Activated CD4-positive, alpha-beta T cell treated with anti-CD3 and anti-CD28 coated beads for 36 hours (primary cell): ENCODE measurements at regions not wholly inside any gene's neighbourhood (a gene's known extent, or its start where the extent isn't known, plus 50 kb on each side); places are given as distances from the start of the nearest gene placed in this dataset.

Source experiments
- ATAC-seq: fragments of 200-7000 bp; cut with Tn5 transposase; one replicate; pipeline ENCODE4 v1.10.0; 2021; ENCODE audit warnings: mild to moderate bottlenecking, moderate library complexity
- CTCF ChIA-PET: fragments of 350-600 bp; sonication (Branson Sonifier 250); formaldehyde crosslinking; loops from one replicate; lab custom pipeline; 2021; ENCODE audit warnings: antibody characterized with exemption; lab: Charles Lee
- POLR2A ChIA-PET: fragments of 350-600 bp; sonication (Branson Sonifier 250); formaldehyde crosslinking; loops from one replicate; lab custom pipeline; 2021; ENCODE audit warnings: antibody characterized with exemption, inconsistent platforms; lab: Charles Lee
- DNase-seq: peaks from one replicate; pipeline ENCODE4 v3.0.0-alpha.2; 2020
- H3K27ac Mint-ChIP-seq: one replicate; pipeline ENCODE4 v1.8.0; 2021; ENCODE audit warnings: mixed read lengths
- H3K27me3 Mint-ChIP-seq: one replicate; pipeline ENCODE4 v1.8.0; 2021; ENCODE audit warnings: mixed read lengths
- H3K36me3 Mint-ChIP-seq: one replicate; pipeline ENCODE4 v1.8.0; 2021; ENCODE audit warnings: low read depth, mixed read lengths
- H3K4me1 Mint-ChIP-seq: one replicate; pipeline ENCODE4 v1.8.0; 2021; ENCODE audit warnings: mixed read lengths
- H3K4me3 Mint-ChIP-seq: one replicate; pipeline ENCODE4 v1.8.0; 2021; ENCODE audit warnings: mild to moderate bottlenecking, moderate library complexity, mixed read lengths
- H3K9me3 Mint-ChIP-seq: one replicate; pipeline ENCODE4 v1.8.0; 2021; ENCODE audit warnings: low read depth, mixed read lengths
- intact Hi-C, 2 experiments: fragments of 100-400 bp; cut with DNase I in 1 of 2; cut with micrococcal nuclease in 1 of 2; formaldehyde crosslinking; loops; one replicate each; pipeline versions ENCODE4 v1.14.2 to v1.15.1; 2022 to 2024; cut with DNase I, micrococcal nuclease

- H3K27ac Mint-ChIP-seq, result no peak overlapping the region
- no peaks in the 10 kb centered on the region for H3K27me3 Mint-ChIP-seq
- peaks cover 48% of the 10 kb centered on the region for H3K36me3 Mint-ChIP-seq
- H3K9me3 Mint-ChIP-seq, result peaks cover 16% of the 10 kb centered on the region
- H3K4me1 Mint-ChIP-seq, result peaks cover 61% of the 10 kb centered on the region
- intact Hi-C loops, result loop anchor here (10.0 kb wide), 3 partner anchors 305 to 1605 kb away; partner anchors contain the start of genes GPR65 (in 1 of the 2) and RPS6KA5 (in 1 of the 2)
- H3K4me3 Mint-ChIP-seq, result no peak overlapping the region
- DNase-seq, result no peak
- ATAC-seq, result no peak
- CTCF ChIA-PET, result interaction anchor here (0.6 kb wide), 2 partner anchors 258 to 273 kb away, joined by 3 read pairs; no protein-coding TSS in a partner anchor
- POLR2A ChIA-PET, result interaction anchor here (0.7 kb wide), 1 partner anchor 680 kb away, joined by 3 read pairs; no protein-coding TSS in a partner anchor
Measured at GRCh38 chr14:89609500-89610100, 192.6 kb upstream of the FOXN3 start.

GRCh38 chr14:89607453-89607852 is 190.4 kb upstream of the FOXN3 start:
- ChIA-PET POLR2A (no interaction called here), CTCF (interaction anchor here (0.6 to 1.0 kb wide), 2 partner anchors 113 to 1265 kb away, joined by 4 read pairs; no protein-coding TSS in a partner anchor)
- H3K4me1 Mint-ChIP-seq, result peaks cover 59% of the 10 kb centered on the region
- no peak overlapping the region for H3K4me3 Mint-ChIP-seq
- peak overlapping the region; percentile 37 for H3K27ac Mint-ChIP-seq
- H3K9me3 Mint-ChIP-seq, result peaks cover 18% of the 10 kb centered on the region
- no peaks in the 10 kb centered on the region for H3K27me3 Mint-ChIP-seq
- H3K36me3 Mint-ChIP-seq, result peaks cover 62% of the 10 kb centered on the region
- intact Hi-C loops, result no loop called here
- DNase-seq (no peak), ATAC-seq (no peak)

- Mint-ChIP-seq H3K4me1 (peaks cover 40% of the 10 kb centered on the region), H3K27me3 (no peaks in the 10 kb centered on the region), H3K36me3 (peaks cover 64% of the 10 kb centered on the region), H3K9me3 (peaks cover 31% of the 10 kb centered on the region), H3K4me3 (peak overlapping the region; percentile 20), H3K27ac (peak overlapping the region; percentile 69)
- CTCF ChIA-PET, result interaction anchor here (0.9 to 1.3 kb wide), 2 partner anchors 38 to 392 kb away, joined by 3 to 4 read pairs; no protein-coding TSS in a partner anchor
- DNase-seq, result no peak
- intact Hi-C loops, result no loop called here
- POLR2A ChIA-PET, result interaction anchor here (0.6 to 0.7 kb wide), 3 partner anchors 147 to 259 kb away, joined by 3 read pairs; no protein-coding TSS in a partner anchor
- no peak for ATAC-seq
Measured at GRCh38 chr14:89603938-89604480, 187.0 kb upstream of the FOXN3 start.

- peaks cover 36% of the 10 kb centered on the region for H3K4me1 Mint-ChIP-seq
- no peaks in the 10 kb centered on the region for H3K27me3 Mint-ChIP-seq
- peaks cover 71% of the 10 kb centered on the region for H3K36me3 Mint-ChIP-seq
- intact Hi-C loops, result no loop called here
- H3K4me3 Mint-ChIP-seq, result no peak overlapping the region
- no peak overlapping the region for H3K27ac Mint-ChIP-seq
- DNase-seq, result no peak
- H3K9me3 Mint-ChIP-seq, result peaks cover 38% of the 10 kb centered on the region
- ATAC-seq, result no peak
- ChIA-PET POLR2A (no interaction called here), CTCF (no interaction called here)
Measured at GRCh38 chr14:89600950-89601826, 184.2 kb upstream of the FOXN3 start.

- ChIA-PET CTCF (no interaction called here), POLR2A (no interaction called here)
- H3K4me1 Mint-ChIP-seq, result peaks cover 34% of the 10 kb centered on the region
- peaks cover 30% of the 10 kb centered on the region for H3K9me3 Mint-ChIP-seq
- intact Hi-C loops, result no loop called here
- no peak overlapping the region for H3K4me3 Mint-ChIP-seq
- H3K36me3 Mint-ChIP-seq, result peaks cover 67% of the 10 kb centered on the region
- H3K27ac Mint-ChIP-seq, result peak overlapping the region; percentile 9
- DNase-seq (no peak), ATAC-seq (no peak)
- H3K27me3 Mint-ChIP-seq, result no peaks in the 10 kb centered on the region
Measured at GRCh38 chr14:89600029-89600428, 183.0 kb upstream of the FOXN3 start.

GRCh38 chr14:89598548-89599186 is 181.6 kb upstream of the FOXN3 start:
- H3K27me3 Mint-ChIP-seq, result no peaks in the 10 kb centered on the region
- peaks cover 21% of the 10 kb centered on the region for H3K4me1 Mint-ChIP-seq
- ChIA-PET POLR2A (no interaction called here), CTCF (interaction anchor here (0.9 kb wide), 1 partner anchor 22 kb away, joined by 3 read pairs; no protein-coding TSS in a partner anchor)
- H3K36me3 Mint-ChIP-seq, result peaks cover 67% of the 10 kb centered on the region
- no peak for ATAC-seq
- no peak overlapping the region for H3K4me3 Mint-ChIP-seq
- no peak for DNase-seq
- no peak overlapping the region for H3K27ac Mint-ChIP-seq
- intact Hi-C loops, result no loop called here
- peaks cover 26% of the 10 kb centered on the region for H3K9me3 Mint-ChIP-seq

- ATAC-seq, result no peak
- H3K27ac Mint-ChIP-seq, result no peak overlapping the region
- H3K4me1 Mint-ChIP-seq, result peaks cover 50% of the 10 kb centered on the region
Measured at GRCh38 chr14:89592961-89593360, 175.9 kb upstream of the FOXN3 start.

GRCh38 chr14:89589400-89590118 is 172.5 kb upstream of the FOXN3 start:
- H3K27ac Mint-ChIP-seq, result peak overlapping the region; percentile 60
- H3K4me1 Mint-ChIP-seq, result peaks cover 74% of the 10 kb centered on the region

More at GRCh38 chr14:89592961-89593360, 175.9 kb upstream of the FOXN3 start:
- peaks cover 18% of the 10 kb centered on the region for H3K9me3 Mint-ChIP-seq
- intact Hi-C loops, result no loop called here
- DNase-seq, result no peak
- no peak overlapping the region for H3K4me3 Mint-ChIP-seq
- H3K27me3 Mint-ChIP-seq, result no peaks in the 10 kb centered on the region
- POLR2A ChIA-PET, result no interaction called here
- H3K36me3 Mint-ChIP-seq, result peaks cover 65% of the 10 kb centered on the region
- CTCF ChIA-PET, result no interaction called here

GRCh38 chr14:89588840-89589296 is 171.8 kb upstream of the FOXN3 start:
- peaks cover 74% of the 10 kb centered on the region for H3K4me1 Mint-ChIP-seq
- ChIA-PET POLR2A (no interaction called here), CTCF (interaction anchor here (1.2 kb wide), 1 partner anchor 44 kb away, joined by 3 read pairs; no protein-coding TSS in a partner anchor)
- peaks cover 52% of the 10 kb centered on the region for H3K36me3 Mint-ChIP-seq
- peak overlapping the region; percentile 60 for H3K27ac Mint-ChIP-seq
- intact Hi-C loops, result no loop called here
- ATAC-seq (no peak), DNase-seq (no peak)
- peaks cover 10% of the 10 kb centered on the region for H3K9me3 Mint-ChIP-seq
- no peak overlapping the region for H3K4me3 Mint-ChIP-seq
- H3K27me3 Mint-ChIP-seq, result no peaks in the 10 kb centered on the region

More at GRCh38 chr14:89589400-89590118, 172.5 kb upstream of the FOXN3 start:
- H3K36me3 Mint-ChIP-seq, result peaks cover 57% of the 10 kb centered on the region
- no peak for DNase-seq
- POLR2A ChIA-PET, result interaction anchor here (0.6 kb wide), 1 partner anchor 548 kb away, joined by 3 read pairs; no protein-coding TSS in a partner anchor
- CTCF ChIA-PET, result interaction anchor here (0.6 to 1.2 kb wide), 2 partner anchors 45 to 252 kb away, joined by 3 read pairs; no protein-coding TSS in a partner anchor
- ATAC-seq, result no peak
- H3K4me3 Mint-ChIP-seq, result no peak overlapping the region
- intact Hi-C loops, result no loop called here
- H3K9me3 Mint-ChIP-seq, result peaks cover 10% of the 10 kb centered on the region
- H3K27me3 Mint-ChIP-seq, result no peaks in the 10 kb centered on the region

- no peak overlapping the region for H3K27ac Mint-ChIP-seq
- intact Hi-C loops, result no loop called here
- POLR2A ChIA-PET, result no interaction called here
Measured at GRCh38 chr14:89588016-89588415, 171.0 kb upstream of the FOXN3 start.

More at GRCh38 chr14:89588016-89588415, 171.0 kb upstream of the FOXN3 start:
- H3K36me3 Mint-ChIP-seq, result peaks cover 50% of the 10 kb centered on the region
- H3K4me3 Mint-ChIP-seq, result no peak overlapping the region
- DNase-seq, result peak; percentile 17
- CTCF ChIA-PET, result no interaction called here
- H3K27me3 Mint-ChIP-seq, result no peaks in the 10 kb centered on the region
- H3K9me3 Mint-ChIP-seq, result peaks cover 10% of the 10 kb centered on the region
- ATAC-seq, result no peak
- peaks cover 77% of the 10 kb centered on the region for H3K4me1 Mint-ChIP-seq
